GM21423 (cell line): ENCODE measurements at regions not wholly inside any gene's neighbourhood (a gene's known extent, or its start where the extent isn't known, plus 50 kb on each side); places are given as distances from the start of the nearest gene placed in this dataset.

Experiments
- ATAC-seq: cut with Tn5 transposase; IDR thresholded peaks from one replicate; pipeline ENCODE4 v1.9.1; 2021; ENCODE audit warnings: mild to moderate bottlenecking, moderate library complexity; ENCODE audit not compliant: unreplicated experiment

- no peak for ATAC-seq
Measured at GRCh38 chr16:79810449-79811189, 210.1 kb upstream of the MAF start.

DNA sequence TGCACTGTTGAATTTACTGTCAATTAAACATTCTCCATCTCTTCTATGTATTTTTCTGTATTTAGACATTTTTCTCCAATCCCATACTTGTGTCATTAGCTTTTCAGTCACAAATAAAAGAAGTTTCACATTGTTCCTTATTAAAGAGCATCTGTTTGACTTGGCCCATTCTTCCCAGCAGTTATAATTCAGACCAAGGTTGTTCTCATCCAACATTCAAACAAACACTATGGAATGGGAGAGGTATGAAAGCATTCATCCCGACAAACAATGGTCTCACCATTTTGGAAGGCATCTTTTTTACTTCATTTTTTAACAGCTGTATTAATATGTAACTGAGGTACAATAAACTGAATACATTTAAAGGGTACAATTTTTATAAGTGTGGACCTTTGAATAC, 208.8 kb upstream of the MAF start:
- no peak for ATAC-seq

GRCh38 chr16:79808731-79809130, 208.2 kb upstream of the MAF start:
- ATAC-seq = no peak

DNA sequence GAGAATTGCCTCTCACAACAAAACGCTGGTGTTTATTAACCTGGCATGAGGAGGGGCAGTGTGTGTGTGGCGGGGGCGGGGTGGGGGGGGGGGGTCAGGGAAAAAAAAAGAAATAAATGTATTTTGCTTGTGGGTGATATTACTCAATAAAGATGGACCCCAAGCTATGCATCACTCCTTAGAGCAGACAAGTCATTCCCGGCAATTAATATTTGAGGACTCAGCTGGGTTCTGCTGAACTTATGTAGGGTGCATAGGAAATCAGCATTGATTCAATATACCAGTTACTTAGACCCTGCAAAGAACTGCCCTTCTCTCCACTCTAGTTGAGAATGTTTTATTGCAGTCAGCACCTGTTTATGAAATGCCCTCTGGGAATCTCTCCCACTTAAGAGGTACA, 206.2 kb upstream of the MAF start:
- no peak for ATAC-seq

DNA sequence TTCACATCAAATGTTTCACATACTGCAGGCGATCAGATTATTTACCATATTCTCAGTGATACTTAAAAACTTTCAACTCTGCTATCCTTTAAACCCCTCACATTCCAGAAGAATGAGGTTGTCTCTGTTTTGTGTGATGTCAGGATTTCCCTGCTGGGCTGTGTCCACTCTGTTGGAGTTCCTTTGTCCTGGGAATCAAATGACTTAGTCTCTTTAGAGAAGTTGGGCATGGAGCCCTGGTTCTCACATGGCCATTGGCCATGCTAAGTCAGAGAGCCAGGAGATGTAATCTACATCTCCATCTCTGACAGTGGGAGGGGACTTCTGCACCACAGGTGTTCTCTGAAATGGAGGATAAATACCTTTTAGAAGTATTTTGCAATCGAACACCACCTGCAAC, 205.1 kb upstream of the MAF start:
- ATAC-seq = no peak

GRCh38 chr16:79801646-79802045, 201.1 kb upstream of the MAF start:
- ATAC-seq = no peak

GRCh38 chr16:79800016-79800608, 199.6 kb upstream of the MAF start:
- ATAC-seq = no peak

DNA sequence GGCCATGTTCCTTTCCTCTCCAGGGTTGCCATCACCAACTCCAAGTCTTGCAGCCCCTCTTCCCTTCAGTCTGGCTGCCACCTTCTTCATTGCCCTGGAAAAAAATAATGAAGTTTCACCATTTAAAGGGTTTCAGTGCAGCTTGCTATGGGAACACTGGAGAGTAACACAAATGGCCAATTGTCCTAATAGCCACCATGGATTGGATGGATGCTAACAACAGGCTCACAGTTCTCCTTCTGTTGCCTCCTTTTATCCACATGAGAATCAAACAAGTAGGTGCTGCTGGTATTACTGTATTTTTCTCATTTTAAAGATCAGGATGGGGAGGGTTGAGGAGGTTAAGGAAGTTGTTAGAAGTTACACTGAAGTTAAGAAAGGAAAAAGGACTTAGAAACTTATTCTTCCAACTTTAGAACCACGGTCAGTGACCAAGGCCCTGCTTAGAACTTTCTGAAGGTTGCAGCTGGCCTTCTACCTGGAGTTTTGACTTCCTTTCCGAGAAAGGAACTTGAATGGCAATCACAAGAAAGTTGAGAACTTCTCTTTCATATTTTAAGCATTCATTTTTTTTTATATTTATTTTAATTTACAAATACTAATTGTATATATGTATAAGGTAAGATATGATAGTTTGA, 198.0 kb upstream of the MAF start:
- ATAC-seq = no peak

- no peak for ATAC-seq
Measured at GRCh38 chr16:79797486-79797885, 196.9 kb upstream of the MAF start.

GRCh38 chr16:79795556-79795955, 195.0 kb upstream of the MAF start:
- ATAC-seq = no peak

- no peak for ATAC-seq
Measured at GRCh38 chr16:79794941-79795340, 194.4 kb upstream of the MAF start.

- ATAC-seq = no peak
Measured at GRCh38 chr16:79792664-79793351, 192.3 kb upstream of the MAF start.

GRCh38 chr16:79792076-79792475, 191.5 kb upstream of the MAF start:
- ATAC-seq = no peak

GRCh38 chr16:79790854-79791253, 190.3 kb upstream of the MAF start:
- no peak for ATAC-seq

GRCh38 chr16:79788949-79789348, 188.4 kb upstream of the MAF start:
- ATAC-seq = no peak

GRCh38 chr16:79786389-79786788, 185.9 kb upstream of the MAF start:
- no peak for ATAC-seq

GRCh38 chr16:79784007-79784406, 183.5 kb upstream of the MAF start:
- no peak for ATAC-seq

- no peak for ATAC-seq
Measured at GRCh38 chr16:79777679-79778078, 177.1 kb upstream of the MAF start.

GRCh38 chr16:79776243-79776847, 175.8 kb upstream of the MAF start:
- ATAC-seq = no peak

DNA sequence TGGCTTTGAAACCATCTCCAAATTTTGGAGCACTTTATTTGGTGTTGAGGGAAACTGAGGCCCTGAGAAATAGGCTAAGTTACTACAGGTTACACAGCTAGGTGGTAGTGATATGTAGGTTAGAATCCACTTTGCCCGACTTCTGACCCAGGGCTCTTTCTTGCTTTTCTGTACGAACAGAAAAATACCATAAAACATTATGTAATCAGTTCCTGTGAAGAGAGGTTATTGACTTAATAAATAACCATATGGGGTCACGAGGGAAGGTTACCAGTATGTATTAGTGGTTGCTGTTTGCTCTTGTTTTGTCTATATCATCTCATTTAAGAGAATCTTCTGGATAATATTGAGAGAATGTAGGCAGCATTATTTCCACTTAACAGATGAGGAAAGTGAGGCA, 172.2 kb upstream of the MAF start:
- no peak for ATAC-seq

DNA sequence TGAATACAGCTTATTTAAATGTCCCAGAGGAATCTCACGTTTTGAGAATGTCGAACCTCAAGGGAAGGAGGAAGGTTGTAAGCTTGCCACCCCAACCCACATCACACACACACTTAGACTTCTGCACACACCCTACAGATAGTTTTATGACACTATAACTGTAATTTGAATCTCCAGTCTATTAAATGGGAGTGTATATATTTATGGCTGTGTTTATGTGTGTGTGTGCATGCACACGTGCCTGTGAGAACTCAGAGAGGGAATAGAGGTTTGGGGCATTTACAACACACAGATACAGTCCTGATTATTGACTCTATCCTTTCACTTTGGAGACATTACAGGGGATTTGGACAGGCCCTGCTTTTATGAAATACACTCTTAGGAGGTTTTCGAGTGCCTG, 171.5 kb upstream of the MAF start:
- no peak for ATAC-seq
